Esophagus muscularis mucosa (tissue), 4 donors: ENCODE measurements at regions not wholly inside any gene's neighbourhood (a gene's known extent, or its start where the extent isn't known, plus 50 kb on each side); places are given as distances from the start of the nearest gene placed in this dataset.

Experiments used
- EP300 ChIP-seq: sonication (generic); formaldehyde crosslinking; IDR thresholded peaks from one replicate; pipeline ENCODE4 v1.6.1; 2017; ENCODE audit warnings: antibody characterized with exemption
- POLR2A ChIP-seq: fragments of 450-650 bp; IDR thresholded peaks from one replicate; pipeline ENCODE4 v1.6.1; 2017; ENCODE audit warnings: antibody characterized with exemption, moderate library complexity, mild to moderate bottlenecking, low read depth
- POLR2AphosphoS5 ChIP-seq, 2 donors: sonication (generic); formaldehyde crosslinking; IDR thresholded peaks; one replicate each; pipeline ENCODE4 v1.6.1; 2017; ENCODE audit warnings: antibody characterized with exemption in 2 of 2
- TF ChIP-seq, protein P1 (sequence below), 3 experiments: fragments of 200-600 bp in 2 of 3; fragments of 450-650 bp in 1 of 3; sonication (generic) in 2 of 3; IDR thresholded peaks; one replicate each; pipeline ENCODE4 v1.5.1; 2017 to 2019; ENCODE audit warnings: antibody characterized with exemption in 3 of 3, mild to moderate bottlenecking in 2 of 3, moderate library complexity in 1 of 3

DNA sequence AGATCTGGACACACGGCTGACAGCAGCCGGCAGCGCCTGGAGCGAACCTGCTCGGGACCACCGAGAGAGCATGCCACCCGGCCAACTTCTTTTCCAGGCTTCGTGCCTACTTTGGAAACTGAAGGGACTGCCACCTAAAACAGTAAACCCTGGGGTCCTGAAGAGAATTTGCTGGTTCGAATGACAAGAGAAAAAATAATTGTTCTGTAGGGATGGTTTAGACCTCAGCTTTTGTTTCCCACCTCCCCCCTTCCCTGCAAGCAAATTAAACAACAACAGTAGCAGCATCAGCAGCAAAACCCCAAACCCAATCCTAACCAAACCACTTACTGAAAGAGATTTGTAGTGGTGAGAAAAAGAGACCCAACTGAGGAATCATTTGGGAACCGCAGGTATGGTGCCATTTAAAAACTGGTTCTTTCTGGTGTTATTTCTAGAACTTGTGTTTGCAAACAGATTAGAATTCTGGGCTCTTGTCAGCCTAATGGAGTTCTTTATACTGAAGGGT lies 105.6 kb downstream of the LEPR start:
- TF ChIP-seq, protein P1, sequence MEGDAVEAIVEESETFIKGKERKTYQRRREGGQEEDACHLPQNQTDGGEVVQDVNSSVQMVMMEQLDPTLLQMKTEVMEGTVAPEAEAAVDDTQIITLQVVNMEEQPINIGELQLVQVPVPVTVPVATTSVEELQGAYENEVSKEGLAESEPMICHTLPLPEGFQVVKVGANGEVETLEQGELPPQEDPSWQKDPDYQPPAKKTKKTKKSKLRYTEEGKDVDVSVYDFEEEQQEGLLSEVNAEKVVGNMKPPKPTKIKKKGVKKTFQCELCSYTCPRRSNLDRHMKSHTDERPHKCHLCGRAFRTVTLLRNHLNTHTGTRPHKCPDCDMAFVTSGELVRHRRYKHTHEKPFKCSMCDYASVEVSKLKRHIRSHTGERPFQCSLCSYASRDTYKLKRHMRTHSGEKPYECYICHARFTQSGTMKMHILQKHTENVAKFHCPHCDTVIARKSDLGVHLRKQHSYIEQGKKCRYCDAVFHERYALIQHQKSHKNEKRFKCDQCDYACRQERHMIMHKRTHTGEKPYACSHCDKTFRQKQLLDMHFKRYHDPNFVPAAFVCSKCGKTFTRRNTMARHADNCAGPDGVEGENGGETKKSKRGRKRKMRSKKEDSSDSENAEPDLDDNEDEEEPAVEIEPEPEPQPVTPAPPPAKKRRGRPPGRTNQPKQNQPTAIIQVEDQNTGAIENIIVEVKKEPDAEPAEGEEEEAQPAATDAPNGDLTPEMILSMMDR (IDR thresholded peaks at IDR 0.05): no peak
- no peak for TF ChIP-seq POLR2A
- TF ChIP-seq EP300: no peak
- no peak for TF ChIP-seq POLR2AphosphoS5 (IDR thresholded peaks at IDR 0.05)
